ENCODE measurements at regions not wholly inside any gene's neighbourhood (a gene's known extent, or its start where the extent isn't known, plus 50 kb on each side); places are given as distances from the start of the nearest gene placed in this dataset.

DNA sequence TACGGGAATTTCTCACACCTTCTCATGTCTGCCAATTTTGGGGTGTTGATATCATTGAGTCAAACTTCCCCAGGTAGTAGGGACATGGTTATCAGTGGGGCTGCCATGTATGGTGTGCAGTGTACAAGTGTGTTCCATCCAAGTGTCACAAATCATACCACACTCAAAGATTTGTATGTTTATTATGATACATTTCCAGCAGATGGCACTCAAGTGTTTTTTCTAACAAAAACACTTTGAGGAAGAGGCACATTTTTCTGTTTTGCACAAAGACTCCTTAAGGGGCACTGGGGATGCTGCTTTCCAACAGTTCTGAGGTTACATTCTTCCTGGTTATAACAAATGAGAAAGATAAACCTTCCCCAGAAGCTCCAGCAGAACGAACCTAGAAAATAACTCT is 414.5 kb downstream of the REEP3 start:
- TF ChIP-seq POLR2A (IDR thresholded peaks at IDR 0.05) (no peak), POLR2AphosphoS5 (IDR thresholded peaks at IDR 0.05) (no peak)
